Fibroblast of skin of right biceps (primary cell): ENCODE measurements at regions not wholly inside any gene's neighbourhood (a gene's known extent, or its start where the extent isn't known, plus 50 kb on each side); places are given as distances from the start of the nearest gene placed in this dataset.

Experiments
- DNase-seq: peaks from one replicate; pipeline ENCODE4 v3.0.0-alpha.2; 2013

DNA sequence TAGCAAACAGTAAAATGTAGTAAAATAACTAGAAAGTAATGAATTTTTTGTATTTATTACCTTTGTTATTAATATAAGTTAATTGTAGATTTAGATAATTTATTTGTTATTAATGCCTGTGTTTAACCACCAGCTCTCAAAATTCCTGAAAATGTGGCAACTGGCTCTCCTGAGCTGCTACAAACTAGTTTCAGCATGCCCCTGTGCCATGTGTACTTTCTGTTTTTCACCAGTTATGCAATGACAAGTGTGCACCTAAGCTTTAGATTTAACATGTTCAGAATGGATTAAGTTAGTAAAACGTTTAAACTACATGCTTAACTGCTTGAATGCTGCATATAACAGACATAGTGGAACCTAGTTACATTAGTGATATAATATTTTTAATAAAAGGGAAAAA is 88.1 kb downstream of the POSTN start:
- DNase-seq = no peak

DNA sequence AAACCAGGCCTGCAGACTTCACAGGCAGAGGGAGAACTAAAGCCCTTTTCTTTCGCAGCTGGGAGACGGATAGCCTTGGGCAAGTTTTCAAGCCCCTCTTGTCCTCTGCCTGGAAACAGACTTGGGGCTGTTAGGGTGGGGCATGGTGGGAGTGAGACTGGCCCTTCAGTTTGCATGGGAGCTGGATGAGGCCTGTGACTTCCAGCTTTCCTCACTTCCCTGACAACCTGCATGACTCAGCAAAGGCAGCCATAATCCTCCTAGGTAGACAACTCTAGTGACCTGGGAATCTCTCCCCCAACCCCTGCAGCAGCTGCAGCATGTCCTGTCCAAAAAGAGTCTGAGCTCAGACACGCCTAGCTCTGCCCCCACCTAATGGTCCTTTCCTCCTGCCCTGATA is 93.0 kb downstream of the POSTN start:
- DNase-seq = no peak

DNA sequence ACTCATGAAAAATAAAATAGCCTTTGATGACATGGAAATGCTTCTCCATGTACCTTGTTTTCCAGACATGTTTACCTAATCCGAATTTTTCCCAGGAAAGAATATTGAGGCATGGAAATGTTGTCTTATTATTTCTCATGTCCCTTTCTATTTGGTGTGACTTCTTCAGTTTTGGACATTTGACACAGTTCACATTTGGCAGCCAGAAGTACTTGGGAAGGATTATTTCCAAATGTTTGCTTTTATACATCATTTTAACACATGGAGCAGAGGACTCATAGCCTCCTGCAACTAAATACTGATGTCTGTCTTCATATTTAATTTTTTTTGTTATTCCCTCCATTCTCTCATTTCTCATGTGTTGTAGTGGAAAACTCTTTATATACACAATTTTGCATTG is 94.3 kb downstream of the POSTN start:
- no peak for DNase-seq

DNA sequence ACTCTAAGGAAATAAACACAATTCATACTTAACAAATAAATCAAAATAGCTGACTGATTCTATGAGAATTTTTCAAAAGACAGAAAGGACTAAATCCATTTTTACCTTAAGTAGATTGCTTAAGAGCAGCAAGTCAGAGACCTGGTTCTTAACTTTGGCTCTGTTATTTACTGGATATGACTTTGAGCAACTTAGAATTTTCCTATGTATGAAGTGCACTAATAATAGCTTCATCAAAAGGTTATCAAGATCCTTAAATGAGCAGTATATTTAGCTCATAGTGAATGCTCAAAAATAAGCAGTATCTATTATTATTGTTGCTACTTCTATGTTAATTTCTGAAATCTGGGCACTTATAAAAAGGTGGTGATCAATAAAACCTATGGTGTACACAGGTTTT is 95.3 kb downstream of the POSTN start:
- no peak for DNase-seq

DNA sequence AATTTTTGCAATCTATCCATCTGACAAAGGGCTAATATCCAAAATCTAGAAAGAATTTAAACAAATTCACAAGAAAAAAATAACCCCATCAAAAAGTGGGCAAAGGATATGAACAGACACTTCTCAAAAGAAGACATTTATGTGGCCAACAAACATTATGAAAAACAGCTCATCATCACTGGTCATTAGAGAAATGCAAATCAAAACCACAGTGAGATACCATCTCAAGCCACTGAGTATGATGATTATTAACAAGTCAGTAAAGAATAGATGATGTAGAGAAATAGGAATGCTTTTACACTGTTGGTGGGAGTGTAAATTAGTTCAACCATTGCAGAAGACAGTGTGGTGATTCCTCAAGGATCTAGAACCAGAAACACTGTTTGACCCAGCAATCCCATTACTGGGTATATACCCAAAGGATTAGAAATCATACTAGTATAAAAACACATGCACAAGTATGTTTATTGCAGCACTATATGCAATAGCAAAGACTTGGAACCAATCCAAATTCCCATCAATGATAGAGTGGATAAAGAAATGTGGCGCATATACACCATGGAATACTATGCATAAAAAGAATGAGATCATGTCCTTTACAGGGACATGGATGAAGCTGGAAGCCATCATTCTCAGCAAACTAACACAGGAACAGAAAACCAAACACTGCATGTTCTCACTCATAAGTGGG is 96.1 kb downstream of the POSTN start:
- peak; percentile 73 for DNase-seq

DNA sequence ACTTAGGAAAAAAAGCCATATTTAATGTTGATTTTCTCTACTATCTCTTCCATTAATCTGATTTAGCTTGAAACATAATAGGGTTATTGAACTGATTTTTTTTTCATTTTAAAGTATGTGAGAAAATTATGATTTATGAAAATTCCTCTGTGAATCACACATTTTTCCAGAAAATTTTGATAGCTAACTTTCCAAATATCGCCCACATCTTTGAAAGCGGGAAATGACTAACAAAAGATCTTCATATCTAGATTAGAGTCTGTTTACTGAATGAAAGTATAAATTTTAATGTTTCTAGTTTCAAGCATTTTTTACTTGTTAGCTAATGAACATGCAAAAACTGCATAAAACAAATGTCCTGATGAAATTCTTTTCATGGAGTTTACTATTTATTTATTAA is 97.4 kb downstream of the POSTN start:
- peak; percentile 36 for DNase-seq

DNA sequence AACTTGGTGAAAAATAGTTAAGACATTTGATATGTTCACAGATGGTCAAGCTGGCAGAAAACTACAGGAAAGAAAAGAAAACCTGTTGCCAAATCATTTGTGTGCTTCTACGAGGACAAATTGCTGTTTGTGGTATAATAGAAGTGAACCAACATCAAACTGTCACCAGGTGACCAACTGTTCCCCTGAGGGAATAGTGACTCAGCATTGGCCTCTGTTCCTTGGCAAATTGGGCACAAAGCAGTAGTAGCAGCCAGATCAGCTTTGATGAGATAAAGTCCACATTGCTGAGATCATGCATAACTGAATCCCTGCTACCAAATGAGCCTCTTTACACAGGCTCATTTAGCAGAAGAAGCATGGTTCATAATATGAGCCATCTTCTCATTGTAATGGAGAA is 103.5 kb downstream of the POSTN start:
- DNase-seq = peak; percentile 54

DNA sequence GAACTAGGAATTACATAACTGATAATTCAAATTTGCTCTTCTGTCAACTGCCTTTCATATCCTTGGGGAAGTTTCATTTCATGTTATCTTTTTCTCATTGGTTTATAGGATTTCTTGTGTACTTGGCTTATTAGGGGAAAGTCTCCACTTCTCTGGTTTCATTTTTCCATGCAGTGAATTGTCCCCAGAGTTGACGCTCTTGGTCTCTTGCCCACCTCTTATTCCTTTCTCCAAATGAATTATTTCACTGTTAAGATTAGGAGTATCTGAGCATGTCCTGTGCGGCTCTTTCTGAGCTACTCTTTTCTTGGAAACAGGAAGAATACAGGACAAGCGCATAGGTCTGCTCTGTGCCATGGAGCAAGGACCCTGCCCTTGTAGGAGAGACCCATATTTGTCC is 104.8 kb downstream of the POSTN start:
- DNase-seq = no peak

DNA sequence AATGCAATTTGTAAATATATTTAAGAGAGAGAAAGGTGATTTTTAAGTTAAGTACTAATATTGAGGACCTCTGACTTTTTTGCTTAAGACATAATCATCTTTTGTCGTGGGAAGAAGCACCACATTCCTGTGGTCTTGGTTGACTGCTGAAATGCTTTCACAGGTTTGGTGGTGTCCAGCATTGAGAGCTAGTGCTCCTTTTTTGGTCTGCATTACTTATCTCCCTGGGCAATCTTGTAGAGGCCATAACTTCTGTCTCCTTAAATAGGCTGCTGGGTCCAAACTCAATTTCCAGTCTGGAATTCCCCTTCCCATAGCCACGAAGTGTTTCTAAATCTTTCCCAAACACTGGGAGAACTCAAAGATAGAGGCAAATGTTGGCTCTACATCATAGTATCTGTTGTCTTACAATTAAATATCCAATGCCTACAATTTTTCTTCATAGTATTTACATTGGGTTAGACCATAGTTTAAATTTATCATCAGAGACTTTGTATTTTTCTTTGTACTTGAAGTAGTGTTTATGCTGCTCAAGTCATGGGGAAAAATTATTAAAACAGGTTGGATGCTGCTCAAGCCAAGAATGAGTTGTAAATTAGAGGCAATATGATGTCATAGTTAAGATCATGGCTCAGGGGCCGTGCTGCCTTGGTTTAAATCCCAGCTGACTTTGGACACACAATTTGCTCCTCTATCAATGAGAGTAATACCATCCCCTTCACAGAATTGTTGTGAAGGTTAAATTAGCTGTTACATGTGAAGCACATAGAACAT is 105.6 kb downstream of the POSTN start:
- peak; percentile 97 for DNase-seq

DNA sequence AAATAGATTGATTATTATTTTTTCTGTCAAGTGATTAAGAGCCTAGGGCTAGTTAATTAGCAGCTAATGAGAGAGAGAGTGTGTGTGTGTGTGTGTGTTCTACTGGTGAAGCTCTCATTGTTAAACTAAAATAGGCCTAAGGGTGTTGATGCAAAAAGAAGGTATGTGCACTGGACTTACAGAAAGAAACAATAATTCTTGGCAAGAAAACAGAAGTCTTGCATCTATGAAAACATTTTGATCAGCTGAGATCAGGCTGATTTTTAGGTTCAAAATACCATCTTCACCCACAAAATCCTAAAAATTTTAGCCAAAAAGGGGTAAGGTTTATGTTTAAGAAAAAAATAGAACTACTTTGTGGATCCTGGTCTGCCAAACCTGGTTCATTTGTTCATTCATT is 106.5 kb downstream of the POSTN start:
- DNase-seq = peak; percentile 68

DNA sequence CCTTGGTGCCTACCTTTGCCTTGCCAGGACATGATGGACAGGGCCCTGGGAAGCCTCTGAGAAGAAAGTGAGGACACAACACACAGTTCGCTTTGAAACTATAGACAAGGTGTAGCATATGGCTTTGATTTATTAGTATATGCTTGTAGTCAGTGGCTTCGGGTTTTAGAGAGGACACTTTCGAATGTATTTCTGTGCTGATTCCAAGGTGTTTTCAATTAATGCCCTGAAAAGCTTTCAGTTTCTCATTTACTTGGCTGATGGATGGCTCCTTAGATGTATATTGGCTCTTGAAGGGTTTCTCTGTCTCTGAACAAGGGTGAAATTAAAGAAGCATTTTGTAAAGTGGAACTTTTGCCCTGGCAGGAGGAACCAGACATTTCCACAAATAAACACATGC is 106.9 kb downstream of the POSTN start:
- peak; percentile 64 for DNase-seq

DNA sequence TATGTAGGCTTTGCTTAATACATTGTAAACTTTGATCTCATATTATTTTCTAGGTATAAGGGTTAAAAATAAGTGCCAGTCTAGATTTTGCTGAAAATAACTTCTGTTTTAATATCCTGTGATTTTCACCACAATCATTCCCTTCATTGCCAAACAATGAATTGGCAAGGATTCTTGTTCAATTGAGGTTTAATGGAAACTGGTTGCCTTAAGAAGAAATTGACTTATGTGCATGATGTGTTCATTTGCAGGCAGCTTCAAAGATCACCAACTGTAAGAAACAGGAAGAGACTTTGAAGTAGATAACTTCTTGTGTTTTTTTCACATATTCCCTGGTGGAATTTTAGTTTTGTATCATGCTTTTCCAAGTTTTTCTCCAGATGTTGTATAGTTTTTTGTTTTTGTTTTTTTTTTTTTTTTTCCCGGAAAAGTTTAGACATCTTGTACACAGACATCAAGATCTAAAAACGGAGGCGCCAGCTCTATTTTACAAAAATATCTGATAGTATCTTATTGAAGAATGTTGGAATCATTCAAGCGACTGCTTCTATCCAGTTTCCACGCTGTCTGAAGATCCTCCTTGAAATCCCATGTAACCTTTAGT is 108.3 kb downstream of the POSTN start:
- peak; percentile 61 for DNase-seq

DNA sequence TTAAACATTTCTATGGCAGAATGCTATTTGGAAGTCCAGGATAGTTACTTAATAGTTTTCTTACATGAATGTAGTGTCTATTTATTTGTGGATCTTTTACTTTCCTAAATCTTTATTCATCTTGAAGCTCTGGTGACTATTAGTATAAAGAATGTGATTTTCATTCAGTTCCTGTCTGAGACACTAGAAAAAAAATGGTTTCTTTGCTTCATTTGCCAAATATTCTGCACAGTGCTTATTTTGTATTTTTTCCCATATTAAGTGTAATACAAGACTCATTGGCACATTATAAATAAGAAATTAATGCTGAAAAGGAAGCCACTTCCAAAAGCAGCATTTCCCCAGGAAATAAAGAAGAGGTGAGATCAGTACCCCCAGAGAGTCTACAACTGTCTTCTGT is 109.8 kb downstream of the POSTN start:
- DNase-seq = peak; percentile 79

DNA sequence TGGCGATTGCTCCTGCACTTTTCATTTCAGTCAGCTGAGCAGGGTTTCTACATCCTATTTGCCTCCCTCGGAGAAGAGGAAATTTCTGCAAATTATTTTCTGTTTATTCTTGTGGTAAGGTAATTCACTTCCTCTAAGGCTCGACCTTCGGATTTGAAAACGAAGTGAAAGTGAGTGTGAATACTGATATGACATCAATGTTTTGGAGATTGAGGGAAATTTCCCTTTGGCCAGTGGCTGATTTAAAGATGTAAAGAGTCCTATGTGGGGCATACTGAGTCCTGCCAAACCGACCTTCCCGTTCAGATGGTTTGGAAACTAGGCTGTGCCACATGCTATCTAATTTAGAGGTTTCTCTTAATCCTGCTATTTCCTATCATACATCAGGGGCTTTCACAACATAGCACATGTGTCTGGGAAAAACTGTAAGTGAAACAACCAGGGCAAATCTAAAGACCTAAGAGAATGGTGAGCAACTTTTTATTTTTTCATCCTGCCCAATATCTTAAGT is 112.3 kb downstream of the POSTN start:
- DNase-seq = peak; percentile 47

DNA sequence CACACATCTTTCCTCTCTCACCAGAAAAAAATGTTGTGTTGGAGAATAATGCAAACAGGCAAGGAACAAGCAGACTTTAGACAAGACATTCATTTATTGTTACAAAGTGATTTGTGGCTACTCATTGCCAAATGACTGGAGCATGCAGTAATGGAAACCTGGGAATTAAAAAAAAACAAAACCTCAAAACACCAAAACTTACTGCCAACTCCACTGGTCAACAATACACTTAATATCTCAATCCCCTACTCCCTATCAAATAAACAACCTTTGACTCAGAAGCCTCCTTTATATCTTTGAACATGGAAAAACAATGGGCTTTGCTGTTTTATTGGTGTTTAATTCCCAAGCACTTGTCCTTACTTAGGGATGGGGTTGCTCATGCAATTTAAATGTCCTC is 112.8 kb downstream of the POSTN start:
- peak; percentile 69 for DNase-seq

DNA sequence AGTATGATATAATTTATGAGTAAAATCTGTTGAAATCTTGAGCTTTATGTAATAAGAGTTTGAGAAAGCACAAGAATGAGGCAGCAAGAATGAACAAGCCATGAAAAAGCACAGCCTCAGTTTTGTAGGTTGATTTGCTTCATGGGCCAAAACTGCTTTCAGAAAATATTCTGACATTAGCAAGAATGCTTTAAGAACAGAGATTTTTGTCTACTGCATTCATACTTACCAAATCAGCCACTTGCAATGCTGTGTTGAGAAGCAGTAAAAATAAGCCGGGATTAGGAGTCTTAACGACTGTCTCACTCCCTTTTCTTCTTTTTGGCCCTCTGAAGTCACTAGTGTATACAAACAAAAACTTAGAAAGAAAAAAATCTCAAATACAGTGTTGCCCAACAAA is 114.5 kb downstream of the POSTN start:
- peak; percentile 32 for DNase-seq

DNA sequence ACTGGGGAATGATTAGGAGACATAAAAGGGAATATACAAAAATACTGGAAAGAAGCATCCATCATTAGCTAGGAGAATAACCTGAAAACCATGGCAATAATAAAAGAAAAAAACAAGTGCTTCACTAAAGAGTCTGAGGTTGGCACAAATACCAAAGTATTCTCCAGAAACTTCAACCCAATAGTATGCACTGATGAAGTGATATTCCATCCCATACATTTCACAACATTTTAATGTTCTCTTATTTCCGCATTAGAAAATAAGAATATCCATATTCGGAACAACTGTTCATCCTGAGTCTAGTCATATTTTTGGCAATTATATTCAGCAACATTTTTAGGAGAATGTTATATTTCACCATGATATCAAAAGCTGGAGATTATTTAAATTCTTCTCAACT is 116.2 kb downstream of the POSTN start:
- DNase-seq = no peak

DNA sequence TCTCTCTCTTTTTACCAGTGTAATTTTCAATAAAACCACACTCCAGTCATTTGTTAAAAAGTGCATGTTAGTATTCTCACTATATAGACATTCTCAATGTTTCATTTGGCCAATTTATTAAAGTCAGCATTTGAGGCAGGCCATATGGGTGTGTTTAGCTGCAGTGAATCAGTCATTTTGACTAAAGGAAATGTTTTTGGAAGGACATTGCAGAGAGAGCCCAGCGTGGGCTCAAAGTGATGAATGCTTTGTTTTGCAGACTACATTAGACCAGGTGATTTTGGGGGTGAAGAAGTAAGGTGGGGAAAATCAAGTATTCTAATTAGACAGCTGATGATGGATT is 116.7 kb downstream of the POSTN start:
- no peak for DNase-seq

DNA sequence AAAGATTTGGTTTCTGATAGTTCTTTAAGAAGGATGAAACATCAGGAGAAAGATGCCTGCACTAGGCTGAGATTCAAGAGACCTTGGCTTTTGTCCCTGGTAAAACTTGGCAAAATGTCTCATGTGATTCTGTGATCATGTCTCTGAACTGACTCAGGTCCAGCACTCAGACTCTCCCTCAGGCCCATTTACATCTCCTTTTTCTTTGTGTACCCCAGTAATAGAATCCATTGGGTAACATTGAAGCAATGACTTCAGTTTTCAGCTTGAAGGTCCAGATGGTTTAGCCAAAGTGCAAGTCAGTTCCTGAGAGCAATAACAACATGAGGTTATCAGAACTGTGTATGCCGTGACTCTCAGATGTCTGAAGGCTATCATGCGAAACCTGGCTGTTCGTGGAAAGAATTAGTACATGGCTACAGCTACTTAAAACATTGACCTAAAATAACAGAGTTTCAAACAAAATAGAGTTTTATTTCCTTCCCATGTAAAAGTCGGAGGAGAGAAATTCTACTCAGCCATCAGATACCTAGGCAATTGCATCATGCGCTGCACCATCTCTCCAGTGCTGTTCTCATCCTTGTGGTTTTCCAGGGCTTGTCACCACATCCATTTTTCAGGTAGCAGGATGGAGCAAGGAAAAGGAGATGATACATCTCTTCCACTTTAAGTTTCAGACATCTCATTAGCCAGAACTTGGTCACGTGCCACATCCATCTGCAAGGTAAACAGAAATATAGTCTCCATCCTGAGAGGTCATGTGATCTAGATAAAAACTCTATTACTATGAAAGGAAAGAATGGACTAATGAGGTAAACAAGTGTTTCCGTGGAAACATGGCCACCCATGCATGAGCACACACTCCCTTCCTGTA is 117.3 kb downstream of the POSTN start:
- peak; percentile 98 for DNase-seq

DNA sequence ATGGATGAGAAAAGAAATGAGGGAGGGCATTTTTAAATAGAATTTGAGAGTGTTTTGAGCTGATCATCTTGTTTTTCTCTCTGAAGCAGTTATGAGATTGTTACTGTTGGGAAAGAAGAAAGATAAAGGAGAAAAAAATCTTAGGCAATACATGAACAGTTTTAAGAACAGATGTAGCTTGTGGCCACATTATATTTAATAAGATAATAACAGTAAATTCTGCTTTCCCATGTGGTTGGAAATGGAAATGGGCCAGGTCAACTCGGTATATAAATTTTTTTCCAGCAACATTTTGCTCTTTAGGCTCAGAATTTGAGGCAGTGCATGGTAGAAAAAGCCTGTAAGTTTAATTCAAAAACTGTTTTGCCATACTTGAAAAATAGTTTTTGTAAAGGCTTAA is 118.7 kb downstream of the POSTN start:
- no peak for DNase-seq

DNA sequence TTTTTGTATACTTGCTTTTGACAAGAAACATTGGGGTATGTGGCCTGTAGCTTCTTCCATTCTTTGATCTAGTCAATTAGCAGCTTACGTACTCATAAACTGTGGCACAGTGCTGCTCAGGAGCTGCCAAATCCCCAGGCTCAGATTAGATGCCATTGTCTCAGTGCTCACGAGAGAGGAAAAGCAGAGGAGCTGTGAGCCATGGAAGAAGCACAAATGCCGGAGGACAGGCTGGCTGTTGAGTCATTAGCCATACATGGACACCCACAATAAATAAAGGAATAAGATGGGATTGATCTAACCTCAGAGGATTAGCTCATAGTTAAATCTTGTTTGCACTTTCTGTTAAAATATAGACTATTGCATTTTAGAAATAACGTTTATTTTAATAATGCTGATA is 121.7 kb downstream of the POSTN start:
- DNase-seq = peak; percentile 79

DNA sequence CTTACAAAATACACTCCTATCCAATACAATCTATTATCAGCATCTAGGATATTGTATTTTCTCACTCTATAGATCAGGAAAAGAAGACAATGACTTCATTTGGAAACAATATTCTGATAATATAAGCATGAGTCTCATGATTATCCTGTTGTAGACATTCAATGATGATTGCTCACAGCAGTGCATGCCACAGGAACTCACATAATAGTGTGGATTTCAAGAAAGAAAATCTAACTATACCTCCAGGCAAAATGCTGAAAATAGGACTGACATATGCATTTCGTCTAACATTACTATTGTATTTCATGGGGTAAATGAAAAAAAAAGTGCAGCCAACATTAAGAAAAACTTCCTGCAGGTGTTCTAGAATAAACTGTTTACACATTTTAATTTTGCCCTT is 122.6 kb downstream of the POSTN start:
- peak; percentile 77 for DNase-seq

DNA sequence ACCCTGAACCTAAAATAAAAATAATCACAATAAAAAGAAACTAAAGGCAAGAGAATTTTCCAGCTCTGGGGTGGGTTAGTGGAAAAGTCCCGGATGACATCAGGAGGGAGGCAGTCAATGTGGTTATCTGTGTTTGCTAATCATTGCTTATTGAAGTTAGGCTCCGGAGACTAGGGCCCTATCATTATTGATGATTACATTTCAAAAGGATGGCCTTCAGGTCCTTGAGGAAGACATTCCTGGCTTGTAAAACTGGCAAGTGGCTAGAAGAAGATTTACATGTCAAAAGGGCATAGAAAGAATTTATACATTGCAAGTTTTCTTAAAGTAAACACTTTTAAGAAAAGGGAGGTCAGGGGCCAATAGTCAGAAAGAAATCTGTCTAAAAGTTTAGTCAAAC is 123.4 kb downstream of the POSTN start:
- no peak for DNase-seq
